ENCODE measurements at regions not wholly inside any gene's neighbourhood (a gene's known extent, or its start where the extent isn't known, plus 50 kb on each side); places are given as distances from the start of the nearest gene placed in this dataset.

DNA sequence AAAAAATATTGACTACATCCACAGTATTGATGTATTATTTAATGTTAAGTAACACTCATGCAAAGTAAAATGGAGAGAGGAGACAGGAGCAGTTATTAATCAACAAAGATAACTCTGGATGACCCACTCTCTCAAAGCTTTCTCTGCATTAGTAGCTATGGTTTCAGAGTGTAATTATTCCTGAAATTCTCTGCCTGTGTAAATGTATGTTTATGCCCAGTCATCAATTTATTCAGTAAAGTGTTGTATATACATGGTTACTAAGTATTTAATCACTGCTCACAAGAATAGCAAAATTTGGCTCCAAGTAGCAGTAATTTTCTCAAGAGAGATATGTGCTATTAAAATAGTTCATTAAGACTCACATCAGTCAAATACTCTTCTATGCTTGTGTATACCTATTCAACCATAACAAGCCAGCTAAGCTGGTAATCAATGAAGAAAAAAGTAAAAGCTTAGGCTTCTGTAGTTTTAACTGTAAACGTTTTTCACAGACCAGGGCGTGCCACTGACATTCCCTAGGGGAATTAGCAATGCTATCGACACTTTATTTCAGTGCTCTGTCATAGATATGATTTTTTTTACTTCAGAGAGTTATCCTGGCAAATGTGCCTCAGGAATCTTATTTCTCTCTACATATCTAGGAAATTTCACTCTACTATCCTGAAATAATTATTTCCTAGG lies 54.0 kb upstream of the RAB32 start:
- TF ChIP-seq, protein P1, sequence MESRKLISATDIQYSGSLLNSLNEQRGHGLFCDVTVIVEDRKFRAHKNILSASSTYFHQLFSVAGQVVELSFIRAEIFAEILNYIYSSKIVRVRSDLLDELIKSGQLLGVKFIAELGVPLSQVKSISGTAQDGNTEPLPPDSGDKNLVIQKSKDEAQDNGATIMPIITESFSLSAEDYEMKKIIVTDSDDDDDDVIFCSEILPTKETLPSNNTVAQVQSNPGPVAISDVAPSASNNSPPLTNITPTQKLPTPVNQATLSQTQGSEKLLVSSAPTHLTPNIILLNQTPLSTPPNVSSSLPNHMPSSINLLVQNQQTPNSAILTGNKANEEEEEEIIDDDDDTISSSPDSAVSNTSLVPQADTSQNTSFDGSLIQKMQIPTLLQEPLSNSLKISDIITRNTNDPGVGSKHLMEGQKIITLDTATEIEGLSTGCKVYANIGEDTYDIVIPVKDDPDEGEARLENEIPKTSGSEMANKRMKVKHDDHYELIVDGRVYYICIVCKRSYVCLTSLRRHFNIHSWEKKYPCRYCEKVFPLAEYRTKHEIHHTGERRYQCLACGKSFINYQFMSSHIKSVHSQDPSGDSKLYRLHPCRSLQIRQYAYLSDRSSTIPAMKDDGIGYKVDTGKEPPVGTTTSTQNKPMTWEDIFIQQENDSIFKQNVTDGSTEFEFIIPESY (CRISPR knock-in tag; IDR thresholded peaks at IDR 0.05): no peak
- TF ChIP-seq USF1 (CRISPR knock-in tag; IDR thresholded peaks at IDR 0.05): no peak
- TF ChIP-seq EZH2 (IDR thresholded peaks at IDR 0.05; ENCODE audit: borderline replicate concordance, low read depth, low read length): no peak
- TF ChIP-seq SIRT6 (IDR thresholded peaks at IDR 0.05; ENCODE audit: low read depth, low read length): no peak
- no peak for TF ChIP-seq TAF7 (tag; IDR thresholded peaks at IDR 0.05)
- TF ChIP-seq MAZ (CRISPR knock-in tag; conservative IDR thresholded peaks at IDR 0.05 in 1 of 2, IDR thresholded peaks at IDR 0.05 in 1 of 2): no peak
- TF ChIP-seq POLR2A (conservative IDR thresholded peaks at IDR 0.05): no peak
- no peak for TF ChIP-seq HNRNPLL (IDR thresholded peaks at IDR 0.05; ENCODE audit: low read depth, low read length, poor library complexity, severe bottlenecking)
- TF ChIP-seq ZNF140 (CRISPR knock-in tag; IDR thresholded peaks at IDR 0.05): no peak
- TF ChIP-seq SNRNP70 (optimal IDR thresholded peaks at IDR 0.05; ENCODE audit: low read depth, low read length): no peak
